Mucosa of descending colon (tissue), 3 donors: ENCODE measurements at regions not wholly inside any gene's neighbourhood (a gene's known extent, or its start where the extent isn't known, plus 50 kb on each side); places are given as distances from the start of the nearest gene placed in this dataset.
"Not testable (repeated sequence)": the region's sequence is repeated elsewhere in the genome, so short reads cannot be mapped to it uniquely, and the experiment has no call there.

Source experiments
- ATAC-seq: fragments of 200-7000 bp; cut with Tn5 transposase; one replicate; pipeline ENCODE4 v1.9.1; 2020; ENCODE audit warnings: mild to moderate bottlenecking, moderate library complexity
- DNase-seq, 3 donors: peaks; one replicate each; pipeline ENCODE4 v3.0.0-alpha.2; 2020
- H3K36me3 ChIP-seq: fragments of 200-600 bp; one replicate; pipeline ENCODE4 v1.8.0; 2021; ENCODE audit warnings: low read depth, mild to moderate bottlenecking
- H3K4me1 ChIP-seq: fragments of 200-600 bp; one replicate; pipeline ENCODE4 v1.8.0; 2021; ENCODE audit warnings: low read depth, mild to moderate bottlenecking
- H3K4me3 ChIP-seq: fragments of 200-600 bp; one replicate; pipeline ENCODE4 v1.8.0; 2021; ENCODE audit warnings: mild to moderate bottlenecking
- H3K9me3 ChIP-seq: fragments of 200-600 bp; one replicate; pipeline ENCODE4 v1.8.0; 2021; ENCODE audit warnings: mild to moderate bottlenecking
- CTCF ChIP-seq: fragments of 200-600 bp; IDR thresholded peaks from one replicate; pipeline ENCODE4 v1.8.0; 2022; ENCODE audit warnings: antibody characterized with exemption, mild to moderate bottlenecking
- intact Hi-C, 2 donors: fragments of 100-400 bp; cut with DNase I in 1 of 2; cut with micrococcal nuclease in 1 of 2; formaldehyde crosslinking; loops; one replicate each; pipeline versions ENCODE4 v1.11.0 to v1.11.1; 2022; cut with DNase I, micrococcal nuclease
- donor health status: DM: no; HTN: no; CAD: no; lungs with moderate emphysema.
- donor health status: DM: no; HTN: no; CAD: no.
- donor health status: DM: no; HTN: yes; CAD: no.

DNA sequence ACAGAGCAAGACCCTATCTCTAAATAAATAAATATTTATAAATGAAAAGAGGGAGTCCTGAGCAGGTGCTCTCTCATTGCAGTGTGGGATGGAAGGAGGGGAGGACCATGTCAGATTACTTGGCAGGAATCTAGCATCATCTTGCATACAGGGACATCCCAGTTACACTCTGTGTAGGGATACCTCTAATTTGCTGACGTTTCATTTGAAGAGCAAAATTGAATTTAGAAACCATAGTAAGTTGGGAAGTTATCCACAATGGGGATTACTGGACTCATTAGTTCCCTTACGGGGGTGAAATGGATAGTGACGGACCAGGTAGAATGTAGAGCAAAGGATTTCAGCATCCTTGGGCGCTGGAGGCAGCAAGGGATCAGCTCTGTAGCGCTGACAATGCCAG, 52.1 kb downstream of the ARHGEF18 start:
- no peak overlapping the region for H3K4me3 ChIP-seq
- H3K4me1 ChIP-seq = peaks cover 33% of the 10 kb centered on the region
- ATAC-seq (no peak), DNase-seq (no peak)
- H3K9me3 ChIP-seq = no peaks in the 10 kb centered on the region
- H3K36me3 ChIP-seq = no peaks in the 10 kb centered on the region
- no peak for TF ChIP-seq CTCF
- intact Hi-C loops = no loop called here

DNA sequence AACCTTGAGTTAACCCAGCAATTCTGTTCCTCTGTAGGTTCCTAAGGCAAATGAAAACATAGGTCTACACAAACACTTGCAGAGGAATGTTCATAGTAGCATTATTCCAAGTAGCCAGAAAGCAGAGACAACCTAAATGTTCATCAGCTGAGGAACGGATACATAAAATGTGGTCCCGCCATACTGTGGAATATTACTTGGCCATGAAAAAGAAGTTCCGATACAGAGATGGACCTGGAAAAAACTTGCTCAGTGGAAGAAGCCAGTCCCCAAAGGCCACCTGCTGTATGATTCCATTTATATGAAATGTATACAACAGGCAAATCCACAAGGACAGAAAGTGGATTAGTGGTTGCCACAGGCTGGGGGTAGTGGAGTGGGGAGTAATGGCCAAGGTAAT, 53.0 kb downstream of the ARHGEF18 start:
- Histone ChIP-seq H3K4me1 (peaks cover 24% of the 10 kb centered on the region), H3K36me3 (no peaks in the 10 kb centered on the region), H3K9me3 (no peaks in the 10 kb centered on the region), H3K4me3 (no peak overlapping the region)
- DNase-seq = no peak
- ATAC-seq = no peak
- intact Hi-C loops = no loop called here
- no peak for TF ChIP-seq CTCF

GRCh38 chr19:7405482-7405881, 56.7 kb downstream of the ARHGEF18 start:
- H3K9me3 ChIP-seq, ATAC-seq, H3K4me1 ChIP-seq, intact Hi-C loops, DNase-seq, H3K4me3 ChIP-seq, H3K36me3 ChIP-seq: not testable (repeated sequence)

DNA sequence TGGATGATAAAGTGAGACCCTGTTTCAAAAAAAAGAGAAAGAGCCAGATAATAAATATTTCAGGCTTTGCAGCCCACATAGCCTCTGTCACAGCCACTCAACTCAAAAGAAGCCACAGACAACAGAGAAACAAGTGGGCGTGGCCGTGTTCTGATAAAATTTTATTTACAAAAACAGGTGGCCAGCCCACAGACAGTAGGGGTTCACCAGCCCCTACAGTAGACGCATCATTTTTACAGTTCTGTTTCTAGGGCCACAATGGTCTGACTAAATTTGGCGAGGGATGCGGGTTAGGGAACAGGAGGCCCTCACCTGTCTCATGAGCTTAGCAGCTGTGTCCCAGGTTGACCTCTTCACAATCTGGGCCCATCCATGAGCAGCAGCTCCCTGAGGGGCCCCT, 59.5 kb downstream of the ARHGEF18 start:
- intact Hi-C loops = no loop called here
- TF ChIP-seq CTCF = no peak
- Histone ChIP-seq H3K4me3 (no peak overlapping the region), H3K36me3 (no peaks in the 10 kb centered on the region), H3K9me3 (no peaks in the 10 kb centered on the region), H3K4me1 (no peaks in the 10 kb centered on the region)
- no peak for DNase-seq
- no peak for ATAC-seq

- no peak overlapping the region for H3K4me3 ChIP-seq
- H3K4me1 ChIP-seq = no peaks in the 10 kb centered on the region
- no peaks in the 10 kb centered on the region for H3K36me3 ChIP-seq
- no peak for ATAC-seq
- no peaks in the 10 kb centered on the region for H3K9me3 ChIP-seq
- no peak for TF ChIP-seq CTCF
- intact Hi-C loops = no loop called here
- no peak for DNase-seq
Observed at GRCh38 chr19:7410946-7411345, 62.2 kb downstream of the ARHGEF18 start.

DNA sequence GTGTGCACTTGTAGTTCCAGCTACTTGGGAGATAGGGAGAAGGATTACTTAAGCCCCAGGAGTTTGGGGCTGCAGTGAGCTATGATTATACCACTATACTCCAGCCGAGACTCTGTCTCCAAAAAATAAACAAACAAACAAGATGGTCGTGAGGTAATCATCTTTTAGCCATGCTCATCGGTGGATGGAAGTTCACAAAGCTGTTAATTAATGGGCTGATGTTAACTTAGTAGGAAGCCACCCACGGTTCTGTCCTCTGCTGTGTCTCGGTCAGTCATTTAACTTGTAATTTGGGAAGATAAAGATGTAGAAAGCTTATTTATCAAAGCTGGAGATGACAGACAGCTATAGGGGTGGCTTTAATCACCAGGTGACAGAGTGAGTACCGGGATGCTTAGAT, 64.9 kb downstream of the ARHGEF18 start:
- no peaks in the 10 kb centered on the region for H3K36me3 ChIP-seq
- H3K4me3 ChIP-seq = no peak overlapping the region
- ATAC-seq (no peak), DNase-seq (no peak)
- intact Hi-C loops = no loop called here
- TF ChIP-seq CTCF = no peak
- H3K4me1 ChIP-seq = no peaks in the 10 kb centered on the region
- H3K9me3 ChIP-seq = no peaks in the 10 kb centered on the region
